ENCODE measurements at regions not wholly inside any gene's neighbourhood (a gene's known extent, or its start where the extent isn't known, plus 50 kb on each side); places are given as distances from the start of the nearest gene placed in this dataset.

- no peak for DNase-seq (ENCODE audit: low read depth in 2 of 2)
Measured at GRCh38 chr2:172230889-172231401, 128.2 kb upstream of the DLX2 start.

GRCh38 chr2:172231508-172231907, 128.8 kb upstream of the DLX2 start:
- DNase-seq (ENCODE audit: low read depth in 2 of 2), result no peak

- no peak for DNase-seq (ENCODE audit: low read depth in 2 of 2)
Measured at GRCh38 chr2:172232708-172233396, 130.2 kb upstream of the DLX2 start.

GRCh38 chr2:172233987-172234715, 131.5 kb upstream of the DLX2 start:
- DNase-seq (ENCODE audit: low read depth in 2 of 2), result no peak

GRCh38 chr2:172234716-172235691, 132.3 kb upstream of the DLX2 start:
- DNase-seq (ENCODE audit: low read depth in 2 of 2), result no peak

GRCh38 chr2:172239944-172240590, 137.4 kb upstream of the DLX2 start:
- no peak for DNase-seq (ENCODE audit: low read depth in 2 of 2)

- DNase-seq (ENCODE audit: low read depth in 2 of 2), result no peak
Measured at GRCh38 chr2:172241222-172241621, 138.5 kb upstream of the DLX2 start.

GRCh38 chr2:172242471-172242870, 139.8 kb upstream of the DLX2 start:
- DNase-seq (ENCODE audit: low read depth in 2 of 2), result no peak

- DNase-seq (ENCODE audit: low read depth in 2 of 2), result no peak
Measured at GRCh38 chr2:172242961-172243360, 140.3 kb upstream of the DLX2 start.

GRCh38 chr2:172244419-172245130, 141.9 kb upstream of the DLX2 start:
- no peak for DNase-seq (ENCODE audit: low read depth in 2 of 2)

- no peak for DNase-seq (ENCODE audit: low read depth in 2 of 2)
Measured at GRCh38 chr2:172246649-172247048, 143.9 kb upstream of the DLX2 start.

GRCh38 chr2:172247203-172247602, 144.5 kb upstream of the DLX2 start:
- DNase-seq (ENCODE audit: low read depth in 2 of 2), result no peak

- DNase-seq (ENCODE audit: low read depth in 2 of 2), result no peak
Measured at GRCh38 chr2:172248381-172248780, 145.7 kb upstream of the DLX2 start.

- DNase-seq (ENCODE audit: low read depth in 2 of 2), result no peak
Measured at GRCh38 chr2:172248785-172249187, 146.1 kb upstream of the DLX2 start.

- no peak for DNase-seq (ENCODE audit: low read depth in 2 of 2)
Measured at GRCh38 chr2:172249334-172249733, 146.6 kb upstream of the DLX2 start.

GRCh38 chr2:172249986-172250385, 147.3 kb upstream of the DLX2 start:
- no peak for DNase-seq (ENCODE audit: low read depth in 2 of 2)

- DNase-seq (ENCODE audit: low read depth in 2 of 2), result no peak
Measured at GRCh38 chr2:172251231-172251630, 148.5 kb upstream of the DLX2 start.

GRCh38 chr2:172252154-172252553, 149.5 kb upstream of the DLX2 start:
- no peak for DNase-seq (ENCODE audit: low read depth in 2 of 2)

GRCh38 chr2:172253190-172254052, 150.7 kb upstream of the DLX2 start:
- peak in 1 of 2 donors; percentile 58 for DNase-seq (ENCODE audit: low read depth in 2 of 2)

- DNase-seq (ENCODE audit: low read depth in 2 of 2), result no peak
Measured at GRCh38 chr2:172256886-172257285, 154.2 kb upstream of the DLX2 start.
